ENCODE measurements at regions not wholly inside any gene's neighbourhood (a gene's known extent, or its start where the extent isn't known, plus 50 kb on each side); places are given as distances from the start of the nearest gene placed in this dataset.

GRCh38 chr2:220033546-220033945 is 406.1 kb downstream of the SLC4A3 start:
- TF ChIP-seq, protein P1, sequence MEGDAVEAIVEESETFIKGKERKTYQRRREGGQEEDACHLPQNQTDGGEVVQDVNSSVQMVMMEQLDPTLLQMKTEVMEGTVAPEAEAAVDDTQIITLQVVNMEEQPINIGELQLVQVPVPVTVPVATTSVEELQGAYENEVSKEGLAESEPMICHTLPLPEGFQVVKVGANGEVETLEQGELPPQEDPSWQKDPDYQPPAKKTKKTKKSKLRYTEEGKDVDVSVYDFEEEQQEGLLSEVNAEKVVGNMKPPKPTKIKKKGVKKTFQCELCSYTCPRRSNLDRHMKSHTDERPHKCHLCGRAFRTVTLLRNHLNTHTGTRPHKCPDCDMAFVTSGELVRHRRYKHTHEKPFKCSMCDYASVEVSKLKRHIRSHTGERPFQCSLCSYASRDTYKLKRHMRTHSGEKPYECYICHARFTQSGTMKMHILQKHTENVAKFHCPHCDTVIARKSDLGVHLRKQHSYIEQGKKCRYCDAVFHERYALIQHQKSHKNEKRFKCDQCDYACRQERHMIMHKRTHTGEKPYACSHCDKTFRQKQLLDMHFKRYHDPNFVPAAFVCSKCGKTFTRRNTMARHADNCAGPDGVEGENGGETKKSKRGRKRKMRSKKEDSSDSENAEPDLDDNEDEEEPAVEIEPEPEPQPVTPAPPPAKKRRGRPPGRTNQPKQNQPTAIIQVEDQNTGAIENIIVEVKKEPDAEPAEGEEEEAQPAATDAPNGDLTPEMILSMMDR (IDR thresholded peaks at IDR 0.05): no peak
- TF ChIP-seq EP300 (IDR thresholded peaks at IDR 0.05) (no peak), POLR2AphosphoS5 (IDR thresholded peaks at IDR 0.05) (no peak)
